ENCODE measurements at regions not wholly inside any gene's neighbourhood (a gene's known extent, or its start where the extent isn't known, plus 50 kb on each side); places are given as distances from the start of the nearest gene placed in this dataset.
A peak's percentile ranks its signal among the peaks of the same experiment; 100 is the strongest.

GRCh38 chr3:156608601-156609514 lies 53.9 kb upstream of the SSR3 start:
- H3K27me3 Mint-ChIP-seq (ENCODE audit: low read depth, poor library complexity) = peaks cover 5% of the 10 kb centered on the region
- H3K36me3 Mint-ChIP-seq (ENCODE audit: low read depth) = no peaks in the 10 kb centered on the region
- H3K4me1 Mint-ChIP-seq = peaks cover 46% of the 10 kb centered on the region
- H3K27ac Mint-ChIP-seq = no peak overlapping the region
- H3K9me3 Mint-ChIP-seq = no peaks in the 10 kb centered on the region
- no peak for DNase-seq
- H3K4me3 Mint-ChIP-seq = no peak overlapping the region
- TF ChIP-seq, protein P1, sequence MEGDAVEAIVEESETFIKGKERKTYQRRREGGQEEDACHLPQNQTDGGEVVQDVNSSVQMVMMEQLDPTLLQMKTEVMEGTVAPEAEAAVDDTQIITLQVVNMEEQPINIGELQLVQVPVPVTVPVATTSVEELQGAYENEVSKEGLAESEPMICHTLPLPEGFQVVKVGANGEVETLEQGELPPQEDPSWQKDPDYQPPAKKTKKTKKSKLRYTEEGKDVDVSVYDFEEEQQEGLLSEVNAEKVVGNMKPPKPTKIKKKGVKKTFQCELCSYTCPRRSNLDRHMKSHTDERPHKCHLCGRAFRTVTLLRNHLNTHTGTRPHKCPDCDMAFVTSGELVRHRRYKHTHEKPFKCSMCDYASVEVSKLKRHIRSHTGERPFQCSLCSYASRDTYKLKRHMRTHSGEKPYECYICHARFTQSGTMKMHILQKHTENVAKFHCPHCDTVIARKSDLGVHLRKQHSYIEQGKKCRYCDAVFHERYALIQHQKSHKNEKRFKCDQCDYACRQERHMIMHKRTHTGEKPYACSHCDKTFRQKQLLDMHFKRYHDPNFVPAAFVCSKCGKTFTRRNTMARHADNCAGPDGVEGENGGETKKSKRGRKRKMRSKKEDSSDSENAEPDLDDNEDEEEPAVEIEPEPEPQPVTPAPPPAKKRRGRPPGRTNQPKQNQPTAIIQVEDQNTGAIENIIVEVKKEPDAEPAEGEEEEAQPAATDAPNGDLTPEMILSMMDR (IDR thresholded peaks at IDR 0.05) = no peak

DNA sequence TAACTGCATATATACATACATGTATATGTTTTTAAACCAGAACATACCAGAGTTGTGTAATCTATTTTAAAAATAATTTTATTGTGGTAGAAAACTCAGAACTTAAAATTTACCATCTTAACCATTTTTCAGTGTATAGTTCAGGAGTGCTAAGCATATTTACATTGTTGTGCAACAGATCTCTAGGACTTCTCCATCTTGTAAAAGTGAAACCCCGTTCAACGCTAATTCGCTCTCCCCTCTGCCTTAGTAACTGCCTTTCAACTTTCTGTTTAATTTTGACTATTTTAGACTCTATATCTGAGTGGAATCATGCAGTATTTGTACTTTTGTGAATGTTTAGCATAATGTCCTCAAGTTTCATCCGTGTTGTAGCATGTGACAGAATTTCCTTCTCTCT lies 51.8 kb upstream of the SSR3 start:
- TF ChIP-seq, protein P1 (IDR thresholded peaks at IDR 0.05) = no peak
- Mint-ChIP-seq H3K4me3 (peak overlapping the region; percentile 32), H3K27ac (no peak overlapping the region), H3K9me3 (no peaks in the 10 kb centered on the region), H3K36me3 (ENCODE audit: low read depth) (no peaks in the 10 kb centered on the region), H3K27me3 (ENCODE audit: low read depth, poor library complexity) (peaks cover 5% of the 10 kb centered on the region), H3K4me1 (peaks cover 46% of the 10 kb centered on the region)
- no peak for DNase-seq

DNA sequence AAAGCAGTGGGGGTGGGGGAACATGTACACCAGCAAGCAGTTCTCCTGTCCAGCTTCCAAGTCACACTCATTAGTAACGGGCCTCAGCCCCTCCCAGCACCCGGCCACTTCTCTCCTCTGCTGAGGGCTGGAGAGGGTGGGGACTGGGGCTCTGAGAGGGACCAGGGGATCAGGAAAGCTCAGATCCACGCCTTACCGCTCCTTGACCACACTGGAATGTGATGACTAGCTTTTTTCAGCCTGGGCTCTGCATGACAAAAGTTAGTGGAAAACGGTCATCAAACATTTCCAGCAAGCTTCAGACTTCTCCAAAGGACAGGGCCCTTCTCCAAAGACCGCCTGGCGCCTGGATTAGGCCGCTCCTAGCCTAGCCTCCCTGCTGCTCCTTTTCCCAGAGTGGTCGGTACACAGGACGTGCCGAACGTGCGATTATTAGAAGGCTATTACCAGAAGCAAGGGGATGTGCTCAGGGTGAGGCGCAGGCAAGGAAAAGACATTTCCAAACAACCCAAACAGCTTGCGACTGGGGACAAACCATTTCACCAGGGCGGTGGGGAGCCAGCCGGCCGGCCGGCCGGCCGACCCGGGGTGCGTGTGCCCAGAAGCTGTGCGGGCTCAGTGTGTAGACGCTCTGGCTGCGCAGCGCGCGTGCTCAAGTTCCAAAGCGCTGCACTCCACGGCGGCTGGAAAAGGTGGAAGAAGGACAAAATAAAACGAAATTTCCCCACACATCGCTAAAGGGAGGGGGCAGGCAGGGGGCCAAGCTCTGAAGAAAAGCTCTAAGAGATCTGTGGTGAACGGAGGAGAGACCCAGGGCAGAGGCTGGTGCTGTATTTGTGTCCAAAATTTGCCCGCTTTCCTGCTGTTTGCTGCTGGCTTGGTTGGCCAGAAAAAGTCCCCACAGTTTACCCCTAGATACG lies 51.0 kb upstream of the SSR3 start:
- no peaks in the 10 kb centered on the region for H3K36me3 Mint-ChIP-seq (ENCODE audit: low read depth)
- TF ChIP-seq, protein P1 (IDR thresholded peaks at IDR 0.05) = no peak
- peak overlapping the region; percentile 74 for H3K27ac Mint-ChIP-seq
- DNase-seq = peak; percentile 52
- peaks cover 46% of the 10 kb centered on the region for H3K4me1 Mint-ChIP-seq
- no peaks in the 10 kb centered on the region for H3K9me3 Mint-ChIP-seq
- peak overlapping the region; percentile 81 for H3K4me3 Mint-ChIP-seq
- peaks cover 5% of the 10 kb centered on the region for H3K27me3 Mint-ChIP-seq (ENCODE audit: low read depth, poor library complexity)

GRCh38 chr3:156604642-156605144 lies 49.8 kb upstream of the SSR3 start:
- H3K36me3 Mint-ChIP-seq (ENCODE audit: low read depth) = no peaks in the 10 kb centered on the region
- H3K27ac Mint-ChIP-seq = no peak overlapping the region
- TF ChIP-seq, protein P1 (IDR thresholded peaks at IDR 0.05) = no peak
- no peak for DNase-seq
- H3K9me3 Mint-ChIP-seq = no peaks in the 10 kb centered on the region
- H3K4me3 Mint-ChIP-seq = no peak overlapping the region
- H3K4me1 Mint-ChIP-seq = peaks cover 41% of the 10 kb centered on the region
- peaks cover under 1% of the 10 kb centered on the region for H3K27me3 Mint-ChIP-seq (ENCODE audit: low read depth, poor library complexity)
